HG02884 (cell line): ENCODE measurements at regions not wholly inside any gene's neighbourhood (a gene's known extent, or its start where the extent isn't known, plus 50 kb on each side); places are given as distances from the start of the nearest gene placed in this dataset.

Source experiments
- ATAC-seq: cut with Tn5 transposase; IDR thresholded peaks from one replicate; pipeline ENCODE4 v1.9.1; 2021; ENCODE audit warnings: mild to moderate bottlenecking, moderate library complexity; ENCODE audit not compliant: unreplicated experiment

GRCh38 chr11:134574947-134575346 lies 162.9 kb upstream of the B3GAT1 start:
- ATAC-seq = no peak

GRCh38 chr11:134574425-134574824 lies 162.4 kb upstream of the B3GAT1 start:
- no peak for ATAC-seq

- no peak for ATAC-seq
Observed at GRCh38 chr11:134573857-134574256, 161.8 kb upstream of the B3GAT1 start.

- ATAC-seq = no peak
Observed at GRCh38 chr11:134572741-134573675, 161.0 kb upstream of the B3GAT1 start.

- no peak for ATAC-seq
Observed at GRCh38 chr11:134571301-134571700, 159.3 kb upstream of the B3GAT1 start.

GRCh38 chr11:134569195-134569594 lies 157.2 kb upstream of the B3GAT1 start:
- ATAC-seq = no peak

GRCh38 chr11:134566311-134566710 lies 154.3 kb upstream of the B3GAT1 start:
- ATAC-seq = no peak

GRCh38 chr11:134565343-134565891 lies 153.4 kb upstream of the B3GAT1 start:
- ATAC-seq = no peak

GRCh38 chr11:134564472-134565200 lies 152.6 kb upstream of the B3GAT1 start:
- ATAC-seq = no peak

GRCh38 chr11:134562941-134563471 lies 151.0 kb upstream of the B3GAT1 start:
- ATAC-seq = no peak

GRCh38 chr11:134562196-134562595 lies 150.2 kb upstream of the B3GAT1 start:
- no peak for ATAC-seq

GRCh38 chr11:134561331-134561720 lies 149.3 kb upstream of the B3GAT1 start:
- no peak for ATAC-seq

GRCh38 chr11:134560566-134561330 lies 148.7 kb upstream of the B3GAT1 start:
- no peak for ATAC-seq

- ATAC-seq = no peak
Observed at GRCh38 chr11:134560066-134560465, 148.0 kb upstream of the B3GAT1 start.

- ATAC-seq = no peak
Observed at GRCh38 chr11:134559602-134559962, 147.5 kb upstream of the B3GAT1 start.

GRCh38 chr11:134558916-134559601 lies 147.0 kb upstream of the B3GAT1 start:
- ATAC-seq = no peak

- ATAC-seq = no peak
Observed at GRCh38 chr11:134558258-134558835, 146.3 kb upstream of the B3GAT1 start.

- no peak for ATAC-seq
Observed at GRCh38 chr11:134557571-134558257, 145.7 kb upstream of the B3GAT1 start.

GRCh38 chr11:134556186-134556585 lies 144.1 kb upstream of the B3GAT1 start:
- ATAC-seq = no peak
